Transverse colon (tissue), 4 donors: ENCODE measurements at regions not wholly inside any gene's neighbourhood (a gene's known extent, or its start where the extent isn't known, plus 50 kb on each side); places are given as distances from the start of the nearest gene placed in this dataset.

Source experiments
- DNase-seq: peaks from one replicate; pipeline ENCODE4 v3.0.0-alpha.2; 2019
- H3K27ac ChIP-seq, 4 donors: fragments of 200-600 bp; sonication (generic); 2 replicates each; pipeline ENCODE4 v1.5.1; 2016 to 2018; ENCODE audit warnings: inconsistent platforms in 4 of 4
- H3K27me3 ChIP-seq: fragments of 200-600 bp; sonication (generic); 2 replicates; pipeline ENCODE4 v1.5.1; 2017; ENCODE audit warnings: inconsistent platforms
- H3K36me3 ChIP-seq, 4 donors: fragments of 200-600 bp; sonication (generic); 2 replicates each; pipeline ENCODE4 v1.5.1; 2017 to 2019; ENCODE audit warnings: inconsistent platforms in 4 of 4
- H3K4me1 ChIP-seq, 4 donors: fragments of 200-600 bp; sonication (generic); 2 replicates each; pipeline ENCODE4 v1.5.1; 2017 to 2020; ENCODE audit warnings: inconsistent platforms in 4 of 4
- H3K4me3 ChIP-seq, 4 donors: fragments of 200-600 bp; sonication (generic); 1 replicate in 1 of 4; 2 replicates in 3 of 4; pipeline versions ENCODE4 v1.5.1 to v1.6.1; 2017 to 2019; ENCODE audit warnings: inconsistent platforms in 4 of 4
- H3K9me3 ChIP-seq, 2 donors: fragments of 200-600 bp; sonication (generic); 2 replicates each; pipeline ENCODE4 v1.5.1; 2017 to 2019; ENCODE audit warnings: inconsistent platforms in 2 of 2
- EP300 ChIP-seq: sonication (generic); formaldehyde crosslinking; IDR thresholded peaks from one replicate; pipeline ENCODE4 v1.6.1; 2017; ENCODE audit warnings: antibody characterized with exemption, low read depth
- POLR2A ChIP-seq: fragments of 450-650 bp; IDR thresholded peaks from one replicate; pipeline ENCODE4 v1.6.1; 2016; ENCODE audit warnings: antibody characterized with exemption, mild to moderate bottlenecking, moderate library complexity
- POLR2AphosphoS5 ChIP-seq, 3 donors: sonication (generic); formaldehyde crosslinking; IDR thresholded peaks; one replicate each; pipeline ENCODE4 v1.6.1; 2016; ENCODE audit warnings: antibody characterized with exemption in 3 of 3
- WGBS, 2 donors: methylation state at CpG; one replicate each; pipeline ENCODE4 v1.1.5; 2018; ENCODE audit warnings: low coverage in 1 of 2; 5-methylcytosine and 5-hydroxymethylcytosine counted together
- in situ Hi-C, 4 donors: fragments of 200-750 bp; cut with MboI; loops; one replicate each; pipeline versions ENCODE4 v1.15.0 to v1.15.1; 2017; ENCODE audit warnings: low sequenced_read_pairs in 3 of 4, low pct_ligation_motif_present in 1 of 4, low pct_unique_long_range_greater_than_20kb in 1 of 4
- intact Hi-C: fragments of 100-400 bp; cut with DNase I; formaldehyde crosslinking; loops from one replicate; pipeline ENCODE4 v1.15.1; 2023; ENCODE audit warnings: low total_unique reads
- TF ChIP-seq, protein P1 (sequence below), 5 experiments: fragments of 200-600 bp in 3 of 5; fragments of 450-650 bp in 2 of 5; sonication (generic) in 3 of 5; IDR thresholded peaks; 1 replicate in 2 of 5; 2 replicates in 3 of 5; pipeline ENCODE4 v1.5.1; 2016 to 2017; ENCODE audit warnings: antibody characterized with exemption in 5 of 5, inconsistent platforms in 3 of 5, mild to moderate bottlenecking in 2 of 5, moderate library complexity in 1 of 5

DNA sequence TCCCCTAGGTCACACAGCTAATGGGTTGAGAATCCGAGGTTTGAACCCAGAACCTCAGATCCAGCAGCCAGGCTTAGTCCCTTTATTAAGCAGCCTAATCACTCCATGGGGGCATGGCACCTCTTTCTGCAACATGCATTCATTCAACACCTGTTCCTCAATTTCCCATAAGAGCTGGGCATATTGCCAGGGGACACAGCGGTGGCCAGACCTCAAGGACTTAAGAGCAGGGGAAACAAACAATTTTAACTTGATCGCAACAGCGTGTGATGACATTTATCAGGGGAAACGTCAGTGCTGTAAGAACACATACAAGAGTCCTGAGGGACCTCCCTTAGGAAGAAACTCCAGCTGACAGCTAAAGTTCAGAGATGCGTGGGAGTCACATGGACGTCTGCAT, 267.4 kb upstream of the CDH4 start:
- no peak for DNase-seq
- H3K9me3 ChIP-seq: peaks cover 5 to 13% of the 10 kb centered on the region in 2 donors
- intact Hi-C loops: loop anchor here (5.0 kb wide), 1 partner anchor 703 kb away; no protein-coding TSS in a partner anchor
- no peaks in the 10 kb centered on the region for H3K4me1 ChIP-seq
- no peak overlapping the region for H3K27ac ChIP-seq
- H3K4me3 ChIP-seq: no peak overlapping the region
- 58 to 71% methylated on average over 5 to 7 of the region's 7 CpGs for WGBS, 2 donors
- no peaks in the 10 kb centered on the region for H3K36me3 ChIP-seq
- no peaks in the 10 kb centered on the region for H3K27me3 ChIP-seq
- in situ Hi-C loops: no loop called here
- TF ChIP-seq, protein P1, sequence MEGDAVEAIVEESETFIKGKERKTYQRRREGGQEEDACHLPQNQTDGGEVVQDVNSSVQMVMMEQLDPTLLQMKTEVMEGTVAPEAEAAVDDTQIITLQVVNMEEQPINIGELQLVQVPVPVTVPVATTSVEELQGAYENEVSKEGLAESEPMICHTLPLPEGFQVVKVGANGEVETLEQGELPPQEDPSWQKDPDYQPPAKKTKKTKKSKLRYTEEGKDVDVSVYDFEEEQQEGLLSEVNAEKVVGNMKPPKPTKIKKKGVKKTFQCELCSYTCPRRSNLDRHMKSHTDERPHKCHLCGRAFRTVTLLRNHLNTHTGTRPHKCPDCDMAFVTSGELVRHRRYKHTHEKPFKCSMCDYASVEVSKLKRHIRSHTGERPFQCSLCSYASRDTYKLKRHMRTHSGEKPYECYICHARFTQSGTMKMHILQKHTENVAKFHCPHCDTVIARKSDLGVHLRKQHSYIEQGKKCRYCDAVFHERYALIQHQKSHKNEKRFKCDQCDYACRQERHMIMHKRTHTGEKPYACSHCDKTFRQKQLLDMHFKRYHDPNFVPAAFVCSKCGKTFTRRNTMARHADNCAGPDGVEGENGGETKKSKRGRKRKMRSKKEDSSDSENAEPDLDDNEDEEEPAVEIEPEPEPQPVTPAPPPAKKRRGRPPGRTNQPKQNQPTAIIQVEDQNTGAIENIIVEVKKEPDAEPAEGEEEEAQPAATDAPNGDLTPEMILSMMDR (IDR thresholded peaks at IDR 0.05): no peak

DNA sequence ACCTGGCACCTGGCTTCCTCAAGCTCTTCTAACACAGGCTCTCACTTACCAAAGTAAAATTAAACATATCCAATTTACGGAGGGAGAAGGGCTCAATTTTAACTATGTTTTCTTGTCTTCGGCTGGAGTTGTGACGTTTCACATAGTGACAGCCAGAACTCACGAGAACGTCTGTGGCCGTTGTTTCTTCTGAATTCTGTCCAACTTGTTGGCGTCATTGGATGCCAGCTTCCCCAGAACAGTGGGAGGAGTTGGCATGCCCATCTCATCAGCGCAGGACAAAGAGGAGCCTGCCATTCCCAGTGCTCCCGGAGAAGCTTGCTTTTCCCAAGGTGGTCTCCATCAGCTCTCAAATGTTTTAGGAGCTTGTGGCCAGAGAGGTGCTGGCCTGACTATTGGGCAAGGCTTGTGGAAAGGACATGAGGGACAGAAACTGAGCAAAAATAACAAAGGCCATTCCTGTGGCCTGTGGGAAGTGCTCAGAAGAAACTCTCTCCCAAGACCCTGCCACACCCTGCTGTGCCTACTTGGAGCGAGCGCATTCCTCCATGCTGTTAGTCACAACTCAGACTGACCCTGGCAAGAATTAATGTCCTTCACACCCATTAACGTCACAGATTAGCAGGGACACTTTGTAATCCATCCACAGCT, 265.4 kb upstream of the CDH4 start:
- Histone ChIP-seq H3K9me3 (no peaks in the 10 kb centered on the region), H3K27me3 (no peaks in the 10 kb centered on the region), H3K4me1 (no peaks in the 10 kb centered on the region), H3K36me3 (no peaks in the 10 kb centered on the region), H3K4me3 (no peak overlapping the region), H3K27ac (no peak overlapping the region)
- in situ Hi-C loops: no loop called here
- WGBS, 2 donors: 20 to 84% methylated on average over 1 to 12 of the region's 12 CpGs
- intact Hi-C loops: loop anchor here (5.0 kb wide), 1 partner anchor 701 kb away; no protein-coding TSS in a partner anchor
- no peak for DNase-seq
- TF ChIP-seq POLR2AphosphoS5 (IDR thresholded peaks at IDR 0.05) (no peak), EP300 (no peak), POLR2A (no peak)
- TF ChIP-seq, protein P1 (IDR thresholded peaks at IDR 0.05): no peak

DNA sequence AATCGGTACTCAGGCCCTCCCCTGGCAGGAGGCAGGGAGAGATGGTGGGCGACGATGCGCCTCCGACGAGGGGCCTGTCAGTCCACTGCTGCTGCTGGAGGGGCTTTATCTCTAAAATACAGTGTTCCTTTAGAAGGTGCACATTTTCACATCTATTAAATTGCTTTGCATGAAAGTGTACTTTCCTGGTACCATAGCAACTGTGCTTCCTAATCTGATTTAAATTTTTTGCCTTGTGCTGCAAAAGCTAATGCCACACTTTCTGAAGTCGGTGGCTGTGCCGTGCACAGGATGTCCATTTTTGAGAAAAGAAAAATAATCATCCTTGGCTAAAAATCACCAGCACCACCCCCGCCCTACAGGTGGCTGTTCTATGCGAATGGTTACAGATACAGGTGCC, 262.0 kb upstream of the CDH4 start:
- TF ChIP-seq EP300: no peak
- no peak for TF ChIP-seq POLR2AphosphoS5 (IDR thresholded peaks at IDR 0.05)
- no peak for TF ChIP-seq POLR2A
- TF ChIP-seq, protein P1 (IDR thresholded peaks at IDR 0.05): no peak
- WGBS, 2 donors: 33 to 78% methylated on average over 1 to 9 of the region's 10 CpGs

DNA sequence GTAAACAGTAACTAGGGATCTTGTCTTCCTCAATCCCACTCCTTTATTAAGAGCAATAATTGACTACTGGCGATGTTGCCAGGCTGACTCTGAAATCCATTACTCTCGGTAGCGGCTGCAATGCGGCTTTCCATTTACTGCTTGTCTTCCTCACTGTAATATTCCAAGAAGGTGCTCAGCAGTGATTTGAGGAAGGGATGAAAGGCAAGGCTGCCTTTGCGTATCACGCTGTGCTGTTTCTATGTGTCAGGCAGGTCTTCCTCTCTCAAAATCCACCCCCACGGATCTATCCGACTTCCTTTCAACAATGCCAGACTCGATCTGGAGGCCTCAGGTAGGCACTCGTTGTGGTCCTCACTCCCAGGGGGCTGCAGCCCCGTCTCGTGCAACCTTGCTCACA, 261.4 kb upstream of the CDH4 start:
- Histone ChIP-seq H3K4me1 (no peaks in the 10 kb centered on the region), H3K27ac (no peak overlapping the region), H3K36me3 (no peaks in the 10 kb centered on the region), H3K9me3 (no peaks in the 10 kb centered on the region), H3K4me3 (no peak overlapping the region), H3K27me3 (no peaks in the 10 kb centered on the region)
- WGBS, 2 donors: 83% methylated on average over 12 of the region's 12 CpGs; no CpG with 5 or more reads in 1 of the 2 donors
- no peak for DNase-seq
- TF ChIP-seq POLR2AphosphoS5 (IDR thresholded peaks at IDR 0.05) (no peak), POLR2A (no peak), EP300 (no peak)
- TF ChIP-seq, protein P1 (IDR thresholded peaks at IDR 0.05): no peak
- in situ Hi-C loops (no loop called here), intact Hi-C loops (no loop called here)

More for the DNA sequence above, 262.0 kb upstream of the CDH4 start:
- no peak for DNase-seq
- H3K27ac ChIP-seq: no peak overlapping the region
- no peaks in the 10 kb centered on the region for H3K9me3 ChIP-seq
- intact Hi-C loops (no loop called here), in situ Hi-C loops (no loop called here)
- H3K4me1 ChIP-seq: no peaks in the 10 kb centered on the region
- no peak overlapping the region for H3K4me3 ChIP-seq
- H3K27me3 ChIP-seq: no peaks in the 10 kb centered on the region
- no peaks in the 10 kb centered on the region for H3K36me3 ChIP-seq
